ENCODE measurements at regions not wholly inside any gene's neighbourhood (a gene's known extent, or its start where the extent isn't known, plus 50 kb on each side); places are given as distances from the start of the nearest gene placed in this dataset.

DNA sequence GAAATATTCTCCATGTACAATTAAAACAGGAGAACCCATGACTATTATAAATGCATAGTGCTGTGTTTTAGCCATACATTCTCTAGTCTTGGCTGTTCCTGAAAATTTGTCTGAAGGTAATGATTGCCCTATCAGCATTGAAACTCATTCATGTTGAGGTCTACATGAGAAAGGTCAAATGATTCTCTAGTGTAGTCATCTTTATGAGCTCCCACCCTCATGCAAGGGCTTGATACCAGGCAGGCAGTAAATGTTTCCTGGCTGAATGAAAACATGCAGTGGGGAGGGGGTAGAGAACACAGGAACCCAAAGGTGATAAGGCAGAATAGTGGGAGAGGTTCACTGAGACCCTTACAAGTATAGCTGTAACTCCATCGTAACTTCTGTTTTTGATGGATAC, 424.3 kb downstream of the COG6 start:
- in situ Hi-C loops (cut with MboI; ENCODE audit: low pct_unique_long_range_greater_than_20kb, low sequenced_read_pairs), result no loop called here
- no peak for DNase-seq

DNA sequence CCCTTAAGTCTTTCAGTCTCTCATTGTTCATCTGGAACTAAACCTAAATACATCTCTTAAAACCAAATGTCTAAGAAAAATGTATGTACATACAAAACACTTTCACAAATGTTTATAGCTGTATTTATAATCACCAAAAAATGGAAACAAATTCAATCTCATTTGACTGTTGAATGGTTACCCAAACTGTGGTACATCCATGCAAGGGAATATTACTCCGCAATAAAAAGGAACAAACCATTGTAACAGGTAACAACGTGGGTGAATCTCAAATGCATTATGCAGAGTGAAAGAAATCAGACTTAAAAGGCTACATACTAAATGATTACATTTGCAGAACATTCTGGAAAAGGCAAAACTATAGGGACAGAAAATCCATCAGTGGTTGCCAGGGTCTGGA, 425.2 kb downstream of the COG6 start:
- no peak for DNase-seq
- in situ Hi-C loops (cut with MboI; ENCODE audit: low pct_unique_long_range_greater_than_20kb, low sequenced_read_pairs), result no loop called here

DNA sequence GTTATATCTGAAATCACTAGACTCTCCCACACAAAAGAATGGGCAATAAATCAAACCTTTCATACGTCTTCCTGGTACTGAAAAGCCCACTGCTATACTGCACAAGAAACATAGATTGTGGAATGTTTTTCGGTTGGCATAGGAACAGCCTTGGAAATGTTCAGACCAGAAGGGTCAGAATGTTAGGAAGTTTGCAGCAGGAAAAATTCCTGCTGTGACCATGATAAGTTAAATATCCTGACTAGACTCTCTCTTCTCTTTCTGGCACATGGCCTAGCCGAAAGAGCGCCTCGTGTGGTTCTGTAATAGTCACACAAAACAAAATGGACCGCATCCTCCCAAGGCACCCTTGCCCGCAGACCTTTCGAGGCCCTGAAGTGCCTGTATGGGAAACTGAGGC, 427.2 kb downstream of the COG6 start:
- DNase-seq, result no peak
- in situ Hi-C loops (cut with MboI; ENCODE audit: low pct_unique_long_range_greater_than_20kb, low sequenced_read_pairs), result no loop called here

DNA sequence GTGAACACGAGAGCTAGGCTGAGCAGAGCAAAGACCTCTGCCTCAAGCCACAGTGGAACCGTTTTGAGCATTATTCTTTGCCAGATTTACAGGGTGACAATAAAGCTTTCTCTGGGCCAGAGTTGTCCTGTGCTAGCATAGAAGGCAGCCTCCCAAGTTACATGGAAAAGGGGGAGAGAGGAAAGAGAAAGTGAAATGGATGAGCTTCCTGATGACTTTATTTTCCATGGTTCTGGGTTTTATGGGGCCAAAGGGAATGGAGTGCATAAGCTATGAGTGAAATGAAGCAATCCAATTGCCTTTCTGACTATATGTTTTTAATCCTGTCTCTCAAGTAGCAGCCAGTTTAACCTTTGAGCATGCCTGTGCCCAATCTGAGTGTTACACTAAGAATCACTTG, 428.4 kb downstream of the COG6 start:
- DNase-seq, result no peak
- in situ Hi-C loops (cut with MboI; ENCODE audit: low pct_unique_long_range_greater_than_20kb, low sequenced_read_pairs), result no loop called here

DNA sequence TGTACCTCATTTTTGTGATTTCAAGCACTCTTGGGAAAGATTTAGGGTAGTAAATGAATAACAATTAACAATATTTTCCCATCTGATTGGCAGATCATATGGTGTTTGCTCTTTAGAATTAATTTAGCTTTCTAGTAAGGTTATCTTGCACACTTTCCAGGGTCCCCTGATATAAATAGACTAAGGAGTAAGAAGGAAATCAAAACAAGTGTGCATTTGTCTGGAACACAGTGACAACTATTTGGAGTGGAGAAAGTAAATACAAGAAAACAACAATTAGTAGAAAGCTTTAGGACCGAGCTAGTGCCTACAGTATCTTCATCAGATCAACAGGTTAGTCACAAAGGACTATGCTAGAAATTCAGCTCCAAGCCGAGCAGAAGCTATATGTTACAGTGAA, 429.5 kb downstream of the COG6 start:
- no peak for DNase-seq
- in situ Hi-C loops (cut with MboI; ENCODE audit: low pct_unique_long_range_greater_than_20kb, low sequenced_read_pairs), result no loop called here

- DNase-seq, result no peak
- in situ Hi-C loops (cut with MboI; ENCODE audit: low pct_unique_long_range_greater_than_20kb, low sequenced_read_pairs), result no loop called here
Observed at GRCh38 chr13:40087091-40088002, 431.9 kb downstream of the COG6 start.

- DNase-seq, result no peak
- in situ Hi-C loops (cut with MboI; ENCODE audit: low pct_unique_long_range_greater_than_20kb, low sequenced_read_pairs), result no loop called here
Observed at GRCh38 chr13:40094056-40094455, 438.6 kb downstream of the COG6 start.

GRCh38 chr13:40095695-40096356, 440.4 kb downstream of the COG6 start:
- in situ Hi-C loops (cut with MboI; ENCODE audit: low pct_unique_long_range_greater_than_20kb, low sequenced_read_pairs), result no loop called here
- no peak for DNase-seq

DNA sequence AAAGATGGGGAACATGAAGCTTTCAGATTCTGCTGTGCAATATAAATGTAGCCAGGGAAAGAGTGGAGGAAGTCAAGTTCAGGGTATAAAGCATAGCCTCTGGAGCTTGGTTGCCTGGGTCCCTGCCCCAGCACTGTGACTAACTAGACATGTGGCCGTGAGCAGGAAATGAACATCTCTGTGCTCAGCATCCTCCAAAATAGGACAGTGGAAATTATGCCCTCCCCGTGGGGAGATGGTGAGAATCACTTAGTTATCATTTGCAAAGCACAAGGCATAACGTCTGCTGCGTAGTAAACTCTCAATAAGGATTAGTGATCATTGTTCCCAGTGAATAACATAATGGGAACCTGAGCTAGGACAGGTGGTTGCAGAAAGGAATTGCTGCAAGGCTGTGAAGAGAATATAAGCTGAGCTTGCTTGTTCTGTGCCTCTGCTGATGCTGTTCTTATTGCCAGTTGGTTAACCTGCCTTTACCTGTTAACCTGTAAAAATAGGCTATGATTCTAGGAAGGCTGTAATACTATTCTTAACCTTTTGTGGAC, 441.0 kb downstream of the COG6 start:
- in situ Hi-C loops (cut with MboI; ENCODE audit: low pct_unique_long_range_greater_than_20kb, low sequenced_read_pairs), result no loop called here
- no peak for DNase-seq

GRCh38 chr13:40098246-40098645, 442.8 kb downstream of the COG6 start:
- in situ Hi-C loops (cut with MboI; ENCODE audit: low pct_unique_long_range_greater_than_20kb, low sequenced_read_pairs), result no loop called here
- DNase-seq, result no peak

DNA sequence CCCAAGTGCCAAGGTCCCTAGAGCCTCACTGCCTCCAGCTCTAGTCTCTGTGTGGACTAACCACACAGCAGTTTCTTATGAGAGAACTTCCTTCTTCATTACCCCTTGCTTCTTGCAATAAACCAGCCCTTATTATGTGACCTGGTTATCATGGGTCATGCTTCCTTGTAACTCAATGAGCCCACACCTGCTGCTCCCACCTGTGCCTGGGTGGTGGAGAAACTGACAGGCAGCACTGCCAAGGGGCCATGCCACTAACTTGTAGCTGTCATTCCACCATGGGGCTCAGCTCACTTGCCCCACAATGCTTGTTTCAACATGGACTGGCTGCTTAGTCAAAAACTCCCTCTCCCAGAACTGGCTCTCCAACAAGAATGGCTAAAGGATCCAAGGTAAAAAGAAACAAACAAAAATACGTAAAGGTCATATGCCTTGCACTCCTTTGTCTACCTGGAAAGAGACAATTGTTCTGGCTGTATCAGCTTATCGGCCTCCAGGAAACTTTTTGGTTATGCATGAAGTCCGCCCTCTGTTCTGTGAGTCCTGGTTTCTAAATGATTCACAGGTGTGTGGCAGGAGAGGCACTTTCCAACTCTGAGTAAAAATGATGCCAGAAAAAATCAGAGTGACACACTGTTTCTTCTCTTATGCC, 446.4 kb downstream of the COG6 start:
- no peak for DNase-seq
- in situ Hi-C loops (cut with MboI; ENCODE audit: low pct_unique_long_range_greater_than_20kb, low sequenced_read_pairs), result no loop called here

DNA sequence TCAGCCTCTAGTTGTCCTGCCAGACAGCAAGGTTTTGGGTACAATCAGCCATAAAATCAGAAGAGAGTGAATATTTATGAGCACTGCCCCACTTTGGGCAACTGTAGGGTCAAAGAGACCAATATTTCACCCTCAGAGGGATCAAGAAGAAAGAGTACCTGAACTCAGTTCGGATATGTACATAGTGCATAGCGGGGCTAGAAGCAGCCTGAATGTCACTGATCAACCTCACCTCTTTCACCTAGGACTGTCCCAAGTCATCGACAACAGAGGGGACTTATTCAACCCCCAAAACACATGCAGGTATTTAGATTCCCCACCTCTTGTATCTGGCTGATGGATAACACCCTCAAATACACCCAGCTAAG, 446.9 kb downstream of the COG6 start:
- in situ Hi-C loops (cut with MboI; ENCODE audit: low pct_unique_long_range_greater_than_20kb, low sequenced_read_pairs), result no loop called here
- DNase-seq, result no peak

DNA sequence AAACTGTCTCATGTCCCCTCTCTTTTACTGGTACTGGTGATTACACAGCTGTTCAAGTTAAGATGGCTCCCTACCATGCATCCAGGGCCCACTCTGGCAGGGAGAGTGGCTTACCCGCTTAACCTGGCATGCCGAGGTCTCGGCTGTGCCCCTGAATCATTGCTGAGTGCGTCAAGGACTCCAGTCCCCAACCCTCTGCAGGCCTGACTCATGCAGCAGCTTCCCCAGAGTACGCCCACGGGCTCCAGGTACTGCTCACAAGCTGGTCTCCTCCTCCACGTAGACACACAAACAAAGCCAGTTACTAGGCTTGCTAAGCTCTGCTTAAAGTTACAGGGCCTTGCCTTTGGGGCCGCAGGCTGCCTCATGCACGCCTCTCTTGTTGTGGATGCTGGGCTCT, 447.4 kb downstream of the COG6 start:
- no peak for DNase-seq

DNA sequence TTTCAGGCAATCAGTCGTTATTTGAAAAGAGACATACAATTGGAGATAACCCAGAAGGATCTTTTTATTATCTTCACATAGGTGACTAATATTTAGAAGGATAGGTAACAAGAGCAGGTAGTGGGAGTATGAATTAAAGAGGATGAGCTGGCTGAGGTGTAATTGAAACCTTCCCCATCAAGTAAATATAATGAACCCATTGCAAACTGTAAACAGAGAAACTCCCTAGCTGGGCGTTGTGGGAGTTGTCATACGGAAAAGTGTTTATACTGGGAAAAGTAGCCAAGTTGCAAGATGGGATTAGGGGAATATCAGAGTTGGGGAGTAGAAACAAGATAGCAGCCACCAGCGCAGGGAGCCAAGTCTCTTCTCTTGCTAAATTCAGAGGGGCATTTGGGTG, 448.4 kb downstream of the COG6 start:
- no peak for DNase-seq
- in situ Hi-C loops (cut with MboI; ENCODE audit: low pct_unique_long_range_greater_than_20kb, low sequenced_read_pairs), result no loop called here

More for the DNA sequence above, 447.4 kb downstream of the COG6 start:
- in situ Hi-C loops (cut with MboI; ENCODE audit: low pct_unique_long_range_greater_than_20kb, low sequenced_read_pairs), result no loop called here

GRCh38 chr13:40105231-40105630, 449.8 kb downstream of the COG6 start:
- no peak for DNase-seq

DNA sequence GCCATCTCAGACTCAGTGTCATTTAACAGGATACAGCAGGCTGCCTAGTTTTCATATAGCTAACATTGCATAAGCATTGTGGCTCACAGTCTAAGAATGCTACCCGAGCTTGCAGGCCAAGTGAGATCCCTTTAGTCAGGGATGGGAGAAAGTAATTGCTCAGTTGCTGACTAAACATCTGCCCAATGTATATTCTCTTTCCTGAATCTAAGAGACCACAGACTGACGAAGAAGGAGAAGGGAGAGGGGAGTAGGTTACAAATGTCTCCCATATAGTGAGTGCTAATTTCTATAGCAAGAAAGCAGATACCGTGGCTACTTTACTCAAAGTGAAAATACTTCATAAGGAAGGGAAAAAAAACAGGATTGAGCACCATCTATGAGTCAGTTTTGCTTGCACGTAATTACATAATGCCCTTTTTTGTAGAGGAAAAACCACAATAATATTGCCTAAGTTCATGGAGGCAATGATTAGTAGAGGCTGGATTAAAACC, 453.9 kb downstream of the COG6 start:
- in situ Hi-C loops (cut with MboI; ENCODE audit: low pct_unique_long_range_greater_than_20kb, low sequenced_read_pairs), result no loop called here
- DNase-seq, result no peak

More at GRCh38 chr13:40105231-40105630, 449.8 kb downstream of the COG6 start:
- in situ Hi-C loops (cut with MboI; ENCODE audit: low pct_unique_long_range_greater_than_20kb, low sequenced_read_pairs), result no loop called here

- in situ Hi-C loops (cut with MboI; ENCODE audit: low pct_unique_long_range_greater_than_20kb, low sequenced_read_pairs), result no loop called here
- no peak for DNase-seq
Observed at GRCh38 chr13:40113643-40114304, 458.3 kb downstream of the COG6 start.

DNA sequence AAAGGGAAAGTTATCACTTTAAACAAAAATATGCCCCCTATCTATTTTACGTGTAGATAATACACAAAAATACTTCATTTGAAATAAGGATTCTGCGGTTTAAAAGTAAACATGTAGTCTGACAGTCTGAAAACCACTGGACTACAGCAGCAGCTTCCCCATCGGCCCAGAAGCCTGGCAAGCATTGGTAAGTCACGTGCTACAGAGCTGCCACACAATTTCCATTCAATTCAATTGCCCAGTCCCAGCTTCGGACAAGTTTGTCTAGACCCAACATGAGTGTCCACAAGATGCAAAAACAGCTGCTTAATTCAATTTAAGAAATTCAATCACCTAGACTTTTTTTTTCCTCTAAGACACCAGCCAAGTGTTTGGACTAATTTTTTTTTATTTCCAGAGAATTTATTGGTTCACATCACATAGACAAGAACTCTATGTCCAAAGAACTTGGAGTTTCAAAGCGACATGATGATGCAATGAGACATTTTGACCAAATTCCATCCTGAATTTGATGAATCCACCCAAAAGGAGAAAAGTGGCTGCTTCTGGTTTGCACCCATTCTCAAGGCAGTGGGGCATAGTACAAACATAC, 458.9 kb downstream of the COG6 start:
- DNase-seq, result no peak
- in situ Hi-C loops (cut with MboI; ENCODE audit: low pct_unique_long_range_greater_than_20kb, low sequenced_read_pairs), result no loop called here

DNA sequence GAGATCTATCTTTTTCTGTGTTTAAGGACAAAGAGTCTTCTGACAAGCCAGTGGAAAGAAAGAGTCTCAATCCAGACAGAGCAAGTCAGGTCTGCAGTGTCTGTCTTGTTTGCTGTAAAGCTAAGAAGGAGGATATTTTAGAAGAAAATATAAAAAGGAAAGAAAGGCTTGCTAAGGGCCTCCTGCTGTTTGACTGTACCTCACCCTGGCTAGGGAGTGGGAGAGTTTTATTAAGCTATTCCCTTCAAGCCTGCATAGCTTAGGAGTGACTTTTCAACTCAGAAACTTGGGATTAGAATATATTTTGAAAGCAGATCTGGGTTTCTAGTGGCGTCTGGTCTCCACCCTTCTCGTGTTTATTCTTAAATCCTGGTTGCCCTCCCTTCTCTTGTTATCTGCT, 460.0 kb downstream of the COG6 start:
- DNase-seq, result no peak
- in situ Hi-C loops (cut with MboI; ENCODE audit: low pct_unique_long_range_greater_than_20kb, low sequenced_read_pairs), result no loop called here
